ENCODE measurements at regions not wholly inside any gene's neighbourhood (a gene's known extent, or its start where the extent isn't known, plus 50 kb on each side); places are given as distances from the start of the nearest gene placed in this dataset.
A peak's percentile ranks its signal among the peaks of the same experiment; 100 is the strongest.

GRCh38 chr3:110456001-110456400 lies 615.6 kb upstream of the NECTIN3 start:
- no peak for TF ChIP-seq CTCF (conservative IDR thresholded peaks at IDR 0.05; ENCODE audit: low read length)
- no peak overlapping the region for H3K4me3 ChIP-seq (ENCODE audit: low read length)
- no peak for DNase-seq (ENCODE audit: low read depth)

GRCh38 chr3:110456438-110457138 lies 615.0 kb upstream of the NECTIN3 start:
- DNase-seq (ENCODE audit: low read depth) = no peak
- no peak for TF ChIP-seq CTCF (conservative IDR thresholded peaks at IDR 0.05; ENCODE audit: low read length)

GRCh38 chr3:110457508-110457907 lies 614.1 kb upstream of the NECTIN3 start:
- no peak for TF ChIP-seq CTCF (conservative IDR thresholded peaks at IDR 0.05; ENCODE audit: low read length)
- no peak overlapping the region for H3K4me3 ChIP-seq (ENCODE audit: low read length)
- no peak for DNase-seq (ENCODE audit: low read depth)

More at GRCh38 chr3:110456438-110457138, 615.0 kb upstream of the NECTIN3 start:
- H3K4me3 ChIP-seq (ENCODE audit: low read length) = no peak overlapping the region

- no peak overlapping the region for H3K4me3 ChIP-seq (ENCODE audit: low read length)
- no peak for TF ChIP-seq CTCF (conservative IDR thresholded peaks at IDR 0.05; ENCODE audit: low read length)
- DNase-seq (ENCODE audit: low read depth) = peak; percentile 15
These were observed 612.6 kb upstream of the NECTIN3 start for GRCh38 chr3:110459021-110459420.

GRCh38 chr3:110470310-110470709 lies 601.3 kb upstream of the NECTIN3 start:
- H3K4me3 ChIP-seq (ENCODE audit: low read length) = no peak overlapping the region
- no peak for TF ChIP-seq CTCF (conservative IDR thresholded peaks at IDR 0.05; ENCODE audit: low read length)
- no peak for DNase-seq (ENCODE audit: low read depth)

GRCh38 chr3:110473405-110473804 lies 598.2 kb upstream of the NECTIN3 start:
- no peak overlapping the region for H3K4me3 ChIP-seq (ENCODE audit: low read length)
- TF ChIP-seq CTCF (conservative IDR thresholded peaks at IDR 0.05; ENCODE audit: low read length) = no peak
- no peak for DNase-seq (ENCODE audit: low read depth)

GRCh38 chr3:110474397-110474796 lies 597.2 kb upstream of the NECTIN3 start:
- no peak for DNase-seq (ENCODE audit: low read depth)
- no peak for TF ChIP-seq CTCF (conservative IDR thresholded peaks at IDR 0.05; ENCODE audit: low read length)
- H3K4me3 ChIP-seq (ENCODE audit: low read length) = no peak overlapping the region
